Loucy (cell line): ENCODE measurements at regions not wholly inside any gene's neighbourhood (a gene's known extent, or its start where the extent isn't known, plus 50 kb on each side); places are given as distances from the start of the nearest gene placed in this dataset.

Source experiments
- H2AFZ ChIP-seq: fragments of 200-600 bp; sonication (generic); 2 replicates; pipeline ENCODE4 v1.6.0; 2016; ENCODE audit warnings: antibody characterized with exemption, mild to moderate bottlenecking, low read length, moderate library complexity
- H3F3A ChIP-seq: fragments of 200-600 bp; 2 replicates; pipeline ENCODE4 v1.6.0; 2016; ENCODE audit warnings: antibody characterized with exemption, low read depth, mild to moderate bottlenecking
- H3K27me3 ChIP-seq: fragments of 200-600 bp; sonication (generic); 2 replicates; pipeline ENCODE4 v1.6.1; 2014; ENCODE audit warnings: low read length, mild to moderate bottlenecking; ENCODE audit not compliant: insufficient read depth, poor library complexity, severe bottlenecking
- H3K36me3 ChIP-seq: fragments of 200-600 bp; sonication (generic); 2 replicates; pipeline ENCODE4 v1.6.1; 2016; ENCODE audit warnings: low read length; ENCODE audit not compliant: insufficient read depth
- H3K4me1 ChIP-seq: fragments of 200-600 bp; sonication (generic); 2 replicates; pipeline ENCODE4 v1.5.1; 2014; ENCODE audit warnings: low read length, mild to moderate bottlenecking; ENCODE audit not compliant: insufficient read depth, poor library complexity, severe bottlenecking
- H3K4me2 ChIP-seq: fragments of 200-600 bp; sonication (generic); 2 replicates; pipeline ENCODE4 v1.6.0; 2014; ENCODE audit warnings: antibody characterized with exemption, low read length, low read depth, mild to moderate bottlenecking; ENCODE audit not compliant: poor library complexity, severe bottlenecking
- H3K4me3 ChIP-seq: fragments of 200-600 bp; sonication (generic); 2 replicates; pipeline ENCODE4 v1.5.1; 2014; ENCODE audit warnings: low read length, mild to moderate bottlenecking, mixed read lengths; ENCODE audit not compliant: poor library complexity, severe bottlenecking
- H3K79me2 ChIP-seq: fragments of 200-600 bp; sonication (generic); 2 replicates; pipeline ENCODE4 v1.6.1; 2014; ENCODE audit warnings: low read length; ENCODE audit not compliant: insufficient read depth
- H3K9ac ChIP-seq: fragments of 200-600 bp; sonication (generic); 2 replicates; pipeline ENCODE4 v1.6.0; 2014; ENCODE audit warnings: mild to moderate bottlenecking, low read depth, low read length, moderate library complexity; ENCODE audit not compliant: poor library complexity, severe bottlenecking
- H3K9me2 ChIP-seq: fragments of 200-600 bp; sonication (generic); replicated peaks from 2 replicates; pipeline ENCODE4 v1.6.1; 2016; ENCODE audit warnings: low read depth, low read length, mixed read lengths
- H3K9me3 ChIP-seq: fragments of 200-600 bp; sonication (generic); 2 replicates; pipeline ENCODE4 v1.6.1; 2014; ENCODE audit warnings: mild to moderate bottlenecking, antibody characterized with exemption, low read length, low read depth; ENCODE audit not compliant: insufficient read depth
- H4K20me1 ChIP-seq: fragments of 200-600 bp; sonication (generic); 2 replicates; pipeline ENCODE4 v1.6.0; 2014; ENCODE audit warnings: antibody characterized with exemption, low read length, mild to moderate bottlenecking; ENCODE audit not compliant: insufficient read depth, poor library complexity, severe bottlenecking
- EZH2phosphoT487 ChIP-seq: fragments of 200-600 bp; IDR thresholded peaks from 2 replicates; pipeline ENCODE4 v1.6.1; 2018; ENCODE audit warnings: antibody characterized with exemption, mild to moderate bottlenecking, moderate library complexity, borderline replicate concordance
- TF ChIP-seq, protein P1 (sequence below): fragments of 200-600 bp; sonication (generic); conservative IDR thresholded peaks from 2 replicates; pipeline ENCODE4 v1.5.1; 2014; ENCODE audit warnings: mild to moderate bottlenecking, antibody characterized with exemption, low read length

DNA sequence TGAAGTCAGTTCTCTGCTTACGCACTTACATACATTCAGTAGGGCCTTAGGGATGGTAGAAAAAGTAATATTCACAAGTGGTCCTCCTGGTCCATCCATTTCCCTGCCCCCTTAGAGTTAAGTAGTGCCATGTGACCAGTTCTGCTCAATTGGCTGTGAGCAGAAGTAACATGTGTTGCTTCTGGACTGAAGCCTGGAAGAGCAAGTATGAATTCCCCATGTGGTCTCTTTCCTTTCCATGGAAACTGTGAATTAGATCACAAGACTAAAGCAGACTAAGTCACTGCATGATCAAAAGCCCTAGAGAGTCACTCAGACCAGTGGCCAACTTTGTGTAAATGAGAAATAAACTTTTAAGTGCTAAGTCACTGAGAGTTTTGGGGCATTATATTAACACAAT, 341.7 kb upstream of the CADM1 start:
- no peaks in the 10 kb centered on the region for H3F3A ChIP-seq
- H3K4me2 ChIP-seq: no peak overlapping the region
- H3K9me2 ChIP-seq: no peaks in the 10 kb centered on the region
- no peaks in the 10 kb centered on the region for H3K79me2 ChIP-seq
- no peaks in the 10 kb centered on the region for H4K20me1 ChIP-seq
- H3K9ac ChIP-seq: no peak overlapping the region
- TF ChIP-seq, protein P1, sequence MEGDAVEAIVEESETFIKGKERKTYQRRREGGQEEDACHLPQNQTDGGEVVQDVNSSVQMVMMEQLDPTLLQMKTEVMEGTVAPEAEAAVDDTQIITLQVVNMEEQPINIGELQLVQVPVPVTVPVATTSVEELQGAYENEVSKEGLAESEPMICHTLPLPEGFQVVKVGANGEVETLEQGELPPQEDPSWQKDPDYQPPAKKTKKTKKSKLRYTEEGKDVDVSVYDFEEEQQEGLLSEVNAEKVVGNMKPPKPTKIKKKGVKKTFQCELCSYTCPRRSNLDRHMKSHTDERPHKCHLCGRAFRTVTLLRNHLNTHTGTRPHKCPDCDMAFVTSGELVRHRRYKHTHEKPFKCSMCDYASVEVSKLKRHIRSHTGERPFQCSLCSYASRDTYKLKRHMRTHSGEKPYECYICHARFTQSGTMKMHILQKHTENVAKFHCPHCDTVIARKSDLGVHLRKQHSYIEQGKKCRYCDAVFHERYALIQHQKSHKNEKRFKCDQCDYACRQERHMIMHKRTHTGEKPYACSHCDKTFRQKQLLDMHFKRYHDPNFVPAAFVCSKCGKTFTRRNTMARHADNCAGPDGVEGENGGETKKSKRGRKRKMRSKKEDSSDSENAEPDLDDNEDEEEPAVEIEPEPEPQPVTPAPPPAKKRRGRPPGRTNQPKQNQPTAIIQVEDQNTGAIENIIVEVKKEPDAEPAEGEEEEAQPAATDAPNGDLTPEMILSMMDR: no peak
- TF ChIP-seq EZH2phosphoT487: no peak
- H3K27me3 ChIP-seq: no peaks in the 10 kb centered on the region
- H3K4me3 ChIP-seq: no peak overlapping the region
- H3K9me3 ChIP-seq: no peaks in the 10 kb centered on the region
- H2AFZ ChIP-seq: no peak overlapping the region
- H3K36me3 ChIP-seq: no peaks in the 10 kb centered on the region
- no peaks in the 10 kb centered on the region for H3K4me1 ChIP-seq

GRCh38 chr11:115843685-115844084, 339.5 kb upstream of the CADM1 start:
- Histone ChIP-seq H3K9ac (no peak overlapping the region), H4K20me1 (no peaks in the 10 kb centered on the region), H3K4me2 (no peak overlapping the region), H3K4me3 (no peak overlapping the region), H3K79me2 (no peaks in the 10 kb centered on the region), H3F3A (no peaks in the 10 kb centered on the region), H3K9me3 (no peaks in the 10 kb centered on the region), H3K27me3 (no peaks in the 10 kb centered on the region), H3K4me1 (no peaks in the 10 kb centered on the region), H3K36me3 (no peaks in the 10 kb centered on the region), H3K9me2 (no peaks in the 10 kb centered on the region), H2AFZ (no peak overlapping the region)
- TF ChIP-seq, protein P1: no peak
- no peak for TF ChIP-seq EZH2phosphoT487

DNA sequence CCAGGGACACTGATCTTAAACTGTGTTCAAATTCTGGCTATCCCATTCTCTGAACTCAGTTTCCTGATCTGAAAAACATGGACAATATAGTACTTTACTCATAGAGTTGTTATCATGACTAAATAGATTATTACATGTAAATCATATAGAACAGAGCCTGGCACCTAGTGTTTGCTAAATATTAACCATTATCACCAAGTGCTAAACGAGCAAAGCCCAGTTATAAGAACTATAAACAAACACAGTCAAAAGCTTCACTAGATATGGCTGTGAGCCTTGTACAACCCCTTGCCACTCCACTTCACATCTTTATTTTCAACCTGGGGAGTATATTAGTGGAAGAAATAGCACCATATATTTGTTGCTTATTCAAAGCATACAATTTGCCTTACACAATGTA, 338.9 kb upstream of the CADM1 start:
- no peak overlapping the region for H3K4me3 ChIP-seq
- no peaks in the 10 kb centered on the region for H3K9me2 ChIP-seq
- H3K79me2 ChIP-seq: no peaks in the 10 kb centered on the region
- H3K36me3 ChIP-seq: no peaks in the 10 kb centered on the region
- no peak overlapping the region for H3K4me2 ChIP-seq
- TF ChIP-seq EZH2phosphoT487: no peak
- TF ChIP-seq, protein P1: no peak
- no peaks in the 10 kb centered on the region for H3K4me1 ChIP-seq
- H2AFZ ChIP-seq: no peak overlapping the region
- no peaks in the 10 kb centered on the region for H3K27me3 ChIP-seq
- H3F3A ChIP-seq: no peaks in the 10 kb centered on the region
- no peaks in the 10 kb centered on the region for H3K9me3 ChIP-seq
- no peak overlapping the region for H3K9ac ChIP-seq
- H4K20me1 ChIP-seq: no peaks in the 10 kb centered on the region
